A549 (cell line): ENCODE measurements at regions not wholly inside any gene's neighbourhood (a gene's known extent, or its start where the extent isn't known, plus 50 kb on each side); places are given as distances from the start of the nearest gene placed in this dataset.
"Not testable (repeated sequence)": the region's sequence is repeated elsewhere in the genome, so short reads cannot be mapped to it uniquely, and the experiment has no call there.

Source experiments
- EP300 ChIP-seq, 2 experiments: fragments of >200 bp; sonication (Bioruptor Twin); formaldehyde crosslinking; IDR thresholded peaks; 2 replicates in 1 of 2; 3 replicates in 1 of 2; pipeline ENCODE4 v1.6.1; 2016 to 2017
- GATA3 ChIP-seq: IDR thresholded peaks from 2 replicates; pipeline ENCODE4 v1.6.1; 2012; ENCODE audit warnings: borderline replicate concordance
- HOXB5 ChIP-seq: fragments of 250-450 bp; sonication (Bioruptor Pico); IDR thresholded peaks from 2 replicates; pipeline ENCODE4 v1.5.0; 2020; ENCODE audit warnings: mild to moderate bottlenecking, moderate library complexity
- JUN ChIP-seq, 2 experiments: fragments of >200 bp; sonication (Bioruptor Twin); formaldehyde crosslinking; IDR thresholded peaks; 2 replicates in 1 of 2; 3 replicates in 1 of 2; pipeline ENCODE4 v1.6.1; 2016 to 2017
- KDM1A ChIP-seq: fragments of 200-600 bp; sonication (generic); IDR thresholded peaks from 2 replicates; pipeline ENCODE4 v1.6.1; 2016; ENCODE audit warnings: low read depth, mild to moderate bottlenecking
- MAFK ChIP-seq: fragments of 450-650 bp; IDR thresholded peaks from 2 replicates; pipeline ENCODE4 v1.6.1; 2014; ENCODE audit not compliant: partially characterized antibody
- NFE2L2 ChIP-seq: fragments of 150-350 bp; conservative IDR thresholded peaks from 2 replicates; pipeline ENCODE4 v1.6.1; 2014; ENCODE audit warnings: low read length
- NPAS2 ChIP-seq: fragments of 250-450 bp; sonication (Bioruptor Pico); IDR thresholded peaks from 2 replicates; pipeline ENCODE4 v1.8.0; 2022; ENCODE audit warnings: mild to moderate bottlenecking, moderate library complexity, borderline replicate concordance
- POLR2A ChIP-seq: IDR thresholded peaks from 2 replicates; pipeline ENCODE4 v1.6.1; 2012; ENCODE audit warnings: mild to moderate bottlenecking, low read length
- RARB ChIP-seq: fragments of 250-450 bp; sonication (Bioruptor Pico); IDR thresholded peaks from 2 replicates; pipeline ENCODE4 v1.8.0; 2021; ENCODE audit warnings: mild to moderate bottlenecking, moderate library complexity
- TF ChIP-seq, protein P1 (sequence below): fragments of >200 bp; sonication (Bioruptor Twin); formaldehyde crosslinking; IDR thresholded peaks from 3 replicates; pipeline ENCODE4 v1.5.1; 2016
- TF ChIP-seq, protein P2 (sequence below): fragments of 450-650 bp; IDR thresholded peaks from 2 replicates; pipeline ENCODE4 v1.6.1; 2014; ENCODE audit warnings: antibody characterized with exemption

DNA sequence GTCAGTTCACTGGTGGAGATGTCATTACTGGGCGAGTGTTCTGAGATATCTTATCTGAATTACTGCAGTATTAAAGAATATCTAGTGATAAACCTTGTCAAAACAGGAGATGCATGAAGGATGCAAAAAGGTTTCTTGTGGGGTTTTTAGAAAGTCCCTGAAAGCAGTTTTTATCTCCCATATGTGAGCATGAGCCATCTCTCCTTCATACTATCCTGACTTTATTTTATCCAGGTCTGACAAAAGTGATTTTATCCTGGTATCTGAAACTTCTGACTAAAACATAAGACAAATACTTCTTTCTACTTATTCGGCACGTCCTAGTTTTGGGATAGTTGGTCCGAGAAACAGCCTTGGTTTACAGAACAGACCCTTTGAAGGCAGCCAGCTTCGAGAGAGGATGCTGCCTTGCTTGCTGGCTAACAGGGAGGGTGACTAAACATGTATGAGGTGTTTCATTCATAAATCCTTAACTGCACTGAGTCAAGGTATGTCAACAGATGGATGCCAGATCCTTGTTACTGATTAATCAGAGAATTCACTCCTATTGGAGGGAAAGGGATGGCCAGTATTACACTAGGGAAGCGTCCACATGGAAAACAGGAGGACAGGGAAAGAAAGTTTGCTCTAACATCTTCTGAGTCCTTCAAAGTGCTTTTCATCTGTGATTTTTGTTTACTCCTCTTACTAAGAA, 172.8 kb upstream of the FAM240B start:
- TF ChIP-seq, protein P1, sequence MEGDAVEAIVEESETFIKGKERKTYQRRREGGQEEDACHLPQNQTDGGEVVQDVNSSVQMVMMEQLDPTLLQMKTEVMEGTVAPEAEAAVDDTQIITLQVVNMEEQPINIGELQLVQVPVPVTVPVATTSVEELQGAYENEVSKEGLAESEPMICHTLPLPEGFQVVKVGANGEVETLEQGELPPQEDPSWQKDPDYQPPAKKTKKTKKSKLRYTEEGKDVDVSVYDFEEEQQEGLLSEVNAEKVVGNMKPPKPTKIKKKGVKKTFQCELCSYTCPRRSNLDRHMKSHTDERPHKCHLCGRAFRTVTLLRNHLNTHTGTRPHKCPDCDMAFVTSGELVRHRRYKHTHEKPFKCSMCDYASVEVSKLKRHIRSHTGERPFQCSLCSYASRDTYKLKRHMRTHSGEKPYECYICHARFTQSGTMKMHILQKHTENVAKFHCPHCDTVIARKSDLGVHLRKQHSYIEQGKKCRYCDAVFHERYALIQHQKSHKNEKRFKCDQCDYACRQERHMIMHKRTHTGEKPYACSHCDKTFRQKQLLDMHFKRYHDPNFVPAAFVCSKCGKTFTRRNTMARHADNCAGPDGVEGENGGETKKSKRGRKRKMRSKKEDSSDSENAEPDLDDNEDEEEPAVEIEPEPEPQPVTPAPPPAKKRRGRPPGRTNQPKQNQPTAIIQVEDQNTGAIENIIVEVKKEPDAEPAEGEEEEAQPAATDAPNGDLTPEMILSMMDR = not testable (repeated sequence)
- TF ChIP-seq EP300 (IDR thresholded peaks at IDR 0.05); MAFK; NFE2L2; POLR2A; RARB (CRISPR knock-in tag); HOXB5 (CRISPR knock-in tag); KDM1A; JUN (IDR thresholded peaks at IDR 0.05); NPAS2 (CRISPR knock-in tag); GATA3: not testable (repeated sequence)
- TF ChIP-seq, protein P2, sequence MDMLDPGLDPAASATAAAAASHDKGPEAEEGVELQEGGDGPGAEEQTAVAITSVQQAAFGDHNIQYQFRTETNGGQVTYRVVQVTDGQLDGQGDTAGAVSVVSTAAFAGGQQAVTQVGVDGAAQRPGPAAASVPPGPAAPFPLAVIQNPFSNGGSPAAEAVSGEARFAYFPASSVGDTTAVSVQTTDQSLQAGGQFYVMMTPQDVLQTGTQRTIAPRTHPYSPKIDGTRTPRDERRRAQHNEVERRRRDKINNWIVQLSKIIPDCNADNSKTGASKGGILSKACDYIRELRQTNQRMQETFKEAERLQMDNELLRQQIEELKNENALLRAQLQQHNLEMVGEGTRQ = not testable (repeated sequence)
